ENCODE measurements at regions not wholly inside any gene's neighbourhood (a gene's known extent, or its start where the extent isn't known, plus 50 kb on each side); places are given as distances from the start of the nearest gene placed in this dataset.

DNA sequence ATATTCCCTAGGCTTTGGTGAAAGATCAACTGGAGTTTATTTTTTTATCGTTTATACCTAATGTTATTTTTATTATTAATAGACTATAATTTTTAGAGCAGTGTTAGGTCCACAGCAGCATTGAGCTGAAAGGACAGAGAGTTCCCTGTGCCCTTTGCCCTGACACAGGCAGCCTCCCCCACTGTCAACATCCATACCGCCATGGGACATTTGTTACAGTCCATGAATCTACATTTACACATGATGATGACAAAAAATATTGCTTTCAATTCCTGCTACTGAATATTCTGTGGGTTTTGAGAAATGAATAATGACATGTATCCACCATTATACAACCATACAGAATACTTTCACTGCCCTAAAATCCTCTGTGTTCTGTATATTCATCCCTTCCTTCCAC, 1297.5 kb upstream of the SORCS1 start:
- no peak for DNase-seq

DNA sequence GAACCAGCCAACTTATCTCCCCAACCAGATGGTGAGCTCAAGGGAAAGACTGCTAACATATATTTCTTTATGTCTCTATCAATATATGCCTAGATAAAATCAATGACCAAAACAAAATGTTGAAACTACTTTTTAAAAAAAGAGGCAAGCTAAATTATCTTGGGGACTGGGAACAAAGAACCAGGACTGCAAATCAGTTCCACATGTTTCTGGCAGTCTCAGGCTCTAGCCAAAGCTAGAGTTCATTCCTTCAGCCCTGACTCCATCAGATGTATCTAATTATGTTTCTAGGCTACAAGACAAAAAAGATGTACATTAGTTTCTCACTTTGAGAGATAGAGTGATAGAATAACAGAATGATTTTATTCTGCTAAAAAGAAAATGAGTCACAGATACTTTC, 1290.3 kb upstream of the SORCS1 start:
- DNase-seq = no peak

DNA sequence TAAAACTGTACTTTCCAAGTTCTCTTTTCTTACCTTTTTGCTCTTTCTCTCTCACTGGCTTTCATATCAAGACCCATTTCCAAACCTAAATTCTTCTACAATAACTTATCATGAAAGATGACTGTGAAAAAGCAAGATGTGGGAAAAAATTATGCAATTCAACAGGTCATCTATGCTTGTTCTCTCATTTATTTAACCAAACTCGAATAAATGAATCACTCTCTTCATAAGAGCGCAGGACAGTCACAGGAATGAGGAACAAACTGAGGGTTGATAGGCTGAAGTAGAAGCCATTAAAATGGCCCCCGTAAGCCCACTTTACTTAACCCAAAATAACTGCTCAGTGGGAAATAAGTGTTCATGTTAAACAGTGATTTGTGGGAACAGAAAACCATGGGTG, 1289.7 kb upstream of the SORCS1 start:
- no peak for DNase-seq

DNA sequence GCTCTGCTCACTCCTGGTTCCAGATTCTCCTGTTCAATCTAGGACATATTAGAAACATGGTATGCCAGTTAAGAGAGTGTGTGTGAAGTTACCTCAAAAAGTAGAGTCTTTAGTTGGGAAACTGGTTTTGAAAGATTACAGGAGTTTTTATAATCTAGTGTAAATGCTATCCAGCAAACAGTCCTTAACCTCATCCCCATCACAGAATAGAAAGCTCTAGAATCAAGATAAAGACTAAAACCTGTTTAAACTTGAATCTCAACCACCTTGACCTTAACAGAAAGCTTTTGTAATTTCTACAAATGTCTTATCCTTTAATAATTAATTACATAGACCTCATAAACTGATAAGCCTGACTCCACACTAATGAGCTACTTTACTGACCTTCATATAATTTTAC, 1288.7 kb upstream of the SORCS1 start:
- DNase-seq = no peak

DNA sequence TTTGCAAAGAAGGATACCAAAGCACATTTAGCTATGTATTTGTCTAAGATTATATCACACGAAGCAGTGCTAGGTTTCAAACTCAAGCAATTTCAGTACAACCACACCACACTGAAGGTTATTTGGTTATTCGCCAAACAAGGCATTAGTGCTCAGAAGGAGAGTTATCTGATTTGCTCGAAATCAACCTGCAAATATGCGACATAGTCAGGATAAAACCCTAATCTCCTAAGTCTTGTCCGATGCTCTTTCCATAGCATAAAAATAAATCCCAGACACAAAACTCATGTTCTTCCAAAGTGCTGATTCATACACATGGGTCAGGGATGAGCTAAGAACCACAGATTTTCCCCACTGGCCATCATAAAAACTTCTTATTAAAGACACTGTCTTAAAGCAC, 1288.0 kb upstream of the SORCS1 start:
- no peak for DNase-seq

DNA sequence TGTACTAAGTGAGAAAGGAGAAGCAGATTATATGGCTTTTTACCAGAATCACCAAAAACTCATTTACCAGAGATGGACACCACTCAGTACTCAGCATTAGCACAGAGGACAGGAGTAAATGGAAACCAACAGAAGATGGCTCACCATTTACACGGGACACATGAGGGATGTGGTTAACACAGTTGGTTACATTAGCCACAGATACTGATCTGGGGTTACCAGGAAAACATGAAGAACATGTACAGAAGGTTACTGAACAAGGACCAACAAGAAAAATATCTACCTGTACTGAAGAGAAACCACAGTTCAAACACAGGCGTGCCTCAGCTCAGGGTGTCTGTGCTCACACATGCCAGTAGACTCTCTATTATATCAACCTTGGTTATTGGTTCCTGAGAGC, 1285.8 kb upstream of the SORCS1 start:
- peak; percentile 51 for DNase-seq

DNA sequence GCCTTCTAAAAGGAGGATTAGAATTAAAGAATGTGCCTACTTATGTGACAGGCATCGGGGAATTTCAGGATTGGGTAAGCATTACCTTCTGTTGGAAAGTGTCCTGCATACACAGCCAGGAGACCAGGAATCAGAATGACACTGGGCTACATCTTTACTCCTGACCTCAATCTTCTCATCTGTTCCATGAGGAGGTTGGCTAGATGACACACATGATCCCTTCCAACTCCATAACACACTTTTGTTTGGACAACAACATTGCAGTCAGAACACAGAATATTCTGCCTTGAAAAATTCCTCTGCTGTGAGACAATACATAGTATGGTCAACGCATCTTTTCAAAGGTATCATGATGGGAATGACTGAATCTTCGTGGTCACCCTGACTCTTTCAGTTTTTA, 1281.2 kb upstream of the SORCS1 start:
- no peak for DNase-seq

DNA sequence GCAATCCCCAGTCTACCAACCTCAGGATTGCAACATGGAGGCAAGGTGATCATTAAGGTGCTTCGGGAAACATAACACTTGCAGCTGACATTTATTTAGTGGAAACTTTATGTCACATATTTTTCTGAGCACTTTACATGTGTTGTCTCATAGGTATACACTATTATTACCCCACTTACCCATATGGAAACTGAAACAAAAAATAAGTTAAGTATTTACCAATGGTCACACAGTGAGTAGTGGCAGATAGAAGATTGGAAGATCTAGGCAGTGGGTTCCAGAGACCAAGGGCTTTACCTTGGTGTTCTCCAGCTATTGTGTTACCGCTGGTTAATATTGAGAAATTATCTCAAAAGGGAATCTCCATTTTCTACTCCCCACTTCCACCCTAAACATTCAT, 1279.1 kb upstream of the SORCS1 start:
- DNase-seq = no peak

DNA sequence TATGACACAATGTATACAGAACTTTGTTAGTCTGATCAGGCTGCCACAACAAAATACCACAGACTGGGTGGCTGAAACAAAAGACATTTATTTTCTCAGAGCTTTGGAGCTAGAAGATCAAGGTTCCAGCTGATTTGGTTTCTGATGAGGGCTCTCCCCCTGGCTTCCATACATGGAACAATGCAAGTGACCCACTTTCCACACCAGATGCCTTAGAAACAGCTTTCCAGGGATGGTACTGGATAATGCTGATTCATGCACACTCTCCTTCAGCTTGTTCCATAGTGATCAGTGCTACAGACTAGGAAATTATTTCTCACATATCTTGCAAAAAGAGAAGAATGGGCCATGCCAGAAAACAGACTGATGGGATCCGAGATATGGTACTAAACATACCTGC, 1274.9 kb upstream of the SORCS1 start:
- DNase-seq = no peak

DNA sequence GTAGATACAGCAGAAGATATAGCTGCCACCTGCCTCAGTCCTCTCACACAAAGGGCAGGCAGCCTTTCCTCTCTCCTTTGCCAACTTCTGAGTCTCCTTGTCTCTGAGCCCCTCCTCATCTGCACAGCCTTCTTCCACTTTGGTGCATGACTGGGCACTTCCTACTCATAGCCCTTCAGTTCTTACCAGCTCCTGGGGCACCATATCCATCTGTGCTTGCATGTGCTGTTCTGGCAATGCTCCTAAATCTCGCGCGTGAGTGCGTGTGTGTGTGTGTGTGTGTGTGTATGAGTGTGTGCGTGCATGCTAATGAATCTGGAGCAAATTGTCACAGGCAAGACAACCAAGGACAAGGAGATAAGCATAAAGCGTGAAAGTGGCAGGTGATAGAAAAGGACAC, 1271.6 kb upstream of the SORCS1 start:
- DNase-seq = peak; percentile 47

DNA sequence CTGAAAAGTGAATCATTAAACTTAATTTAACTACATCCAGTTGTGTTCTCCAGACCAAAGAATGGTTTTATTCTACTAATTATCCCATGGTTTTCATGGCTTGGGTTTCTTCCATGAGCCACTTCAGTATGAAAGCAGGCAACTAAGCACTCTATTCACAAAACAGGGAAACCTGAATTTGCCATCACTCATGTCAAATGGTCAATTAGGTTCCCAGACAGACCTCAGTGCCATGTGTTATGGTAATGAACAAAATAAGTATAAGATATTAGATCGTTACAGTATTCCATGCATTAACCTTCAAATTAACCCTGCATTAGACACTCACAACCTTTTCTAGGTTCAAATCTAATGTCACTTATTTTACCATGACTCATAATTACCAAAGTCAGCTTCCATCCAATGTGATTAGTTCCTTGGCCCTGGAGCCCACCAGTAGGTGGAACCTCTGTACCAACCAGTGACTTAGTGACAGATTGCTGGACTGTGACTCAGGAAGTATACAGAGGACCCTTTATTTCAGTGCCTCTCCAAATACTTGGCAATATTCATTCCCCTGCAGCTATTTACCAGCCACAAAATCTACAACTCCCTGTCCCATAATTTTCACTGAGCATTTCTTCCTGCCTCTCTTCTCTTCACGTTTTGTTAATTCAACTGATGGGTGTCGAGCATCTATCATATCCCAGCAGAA, 1270.2 kb upstream of the SORCS1 start:
- no peak for DNase-seq

DNA sequence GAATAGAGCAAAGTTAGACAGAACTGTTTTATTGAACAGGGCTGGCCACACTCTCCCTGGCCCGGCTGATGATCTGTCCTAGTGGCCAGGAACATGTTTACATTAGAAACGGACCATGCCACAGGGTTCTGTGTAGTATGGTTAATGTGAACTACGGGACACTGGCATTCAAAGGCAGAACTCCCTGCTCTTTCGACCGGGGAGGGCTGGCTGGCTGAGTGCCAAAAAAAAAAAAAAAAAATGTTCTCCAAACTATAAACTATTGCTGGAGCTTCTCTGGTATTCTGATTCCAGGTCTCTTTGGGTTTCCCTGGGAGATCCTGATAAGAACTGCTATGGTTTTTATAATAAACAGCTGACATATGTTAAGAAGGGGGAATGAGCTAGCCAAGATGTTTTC, 1262.6 kb upstream of the SORCS1 start:
- peak; percentile 56 for DNase-seq

DNA sequence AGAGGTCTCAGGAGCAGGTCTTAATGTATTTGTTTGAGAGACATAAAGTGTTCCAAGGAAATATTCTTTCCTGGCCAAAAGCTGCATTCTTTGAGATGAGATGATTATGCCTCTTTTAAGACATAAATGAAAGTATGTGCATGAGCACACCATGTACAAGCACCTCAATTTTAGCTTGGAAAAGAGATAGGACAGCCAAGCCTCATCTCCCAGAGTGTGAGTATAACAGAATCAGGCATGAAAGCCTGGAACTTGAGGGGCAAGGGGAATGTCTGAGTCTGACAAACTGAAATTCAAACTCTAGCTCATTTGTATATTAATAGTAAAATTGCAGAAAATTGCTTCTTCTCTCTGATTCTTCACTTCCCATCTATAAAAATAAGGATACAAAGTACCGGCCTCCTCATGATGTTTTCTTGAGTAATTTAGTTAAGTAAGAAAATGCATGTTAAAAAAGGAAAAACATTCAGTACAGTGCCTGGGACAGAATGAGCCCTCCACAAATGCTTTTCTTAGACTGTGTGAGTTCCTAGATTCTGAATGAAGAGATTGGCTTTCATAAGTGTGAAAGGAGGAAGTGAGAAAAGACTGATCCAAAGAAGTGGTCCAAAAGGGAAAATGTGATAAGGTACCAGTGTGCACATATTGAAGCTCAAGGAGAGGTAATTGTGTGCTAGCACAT, 1260.9 kb upstream of the SORCS1 start:
- DNase-seq = no peak

DNA sequence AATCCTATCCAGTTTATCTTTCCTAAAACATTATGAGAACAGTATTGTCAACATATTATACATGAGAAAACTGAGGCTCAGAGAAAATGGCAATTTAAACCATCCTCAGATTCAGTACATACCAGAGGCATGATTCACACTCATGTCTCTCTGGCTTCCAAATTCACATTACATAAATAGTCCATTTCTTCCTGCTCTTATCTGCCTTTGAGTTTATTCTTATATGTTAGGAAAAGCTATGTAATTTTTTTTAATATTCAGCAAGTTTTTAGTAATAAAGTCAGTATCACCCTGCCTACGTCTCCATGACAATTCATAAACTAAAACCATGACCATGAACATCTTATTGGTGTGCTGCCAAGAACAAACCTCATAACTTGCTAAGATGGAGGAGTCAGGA, 1260.2 kb upstream of the SORCS1 start:
- no peak for DNase-seq

DNA sequence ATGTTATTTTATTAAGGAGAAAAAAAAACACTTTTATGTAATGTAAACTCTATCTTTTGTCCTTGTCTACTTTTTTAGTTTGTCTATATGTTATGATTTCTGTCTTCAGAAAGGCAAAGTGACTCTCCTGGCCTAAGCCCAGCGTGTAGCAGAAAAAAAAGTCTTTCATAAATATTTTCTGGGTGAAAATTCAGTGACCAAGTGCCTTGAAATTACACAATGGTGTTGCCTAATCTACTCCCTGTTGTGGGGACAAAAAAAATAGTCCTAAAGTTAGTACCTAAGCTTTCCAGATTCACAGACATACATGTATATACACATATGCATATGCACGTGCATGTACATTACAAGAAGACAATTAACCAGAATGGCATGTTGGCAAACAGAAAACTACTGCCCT, 1257.8 kb upstream of the SORCS1 start:
- DNase-seq = no peak

DNA sequence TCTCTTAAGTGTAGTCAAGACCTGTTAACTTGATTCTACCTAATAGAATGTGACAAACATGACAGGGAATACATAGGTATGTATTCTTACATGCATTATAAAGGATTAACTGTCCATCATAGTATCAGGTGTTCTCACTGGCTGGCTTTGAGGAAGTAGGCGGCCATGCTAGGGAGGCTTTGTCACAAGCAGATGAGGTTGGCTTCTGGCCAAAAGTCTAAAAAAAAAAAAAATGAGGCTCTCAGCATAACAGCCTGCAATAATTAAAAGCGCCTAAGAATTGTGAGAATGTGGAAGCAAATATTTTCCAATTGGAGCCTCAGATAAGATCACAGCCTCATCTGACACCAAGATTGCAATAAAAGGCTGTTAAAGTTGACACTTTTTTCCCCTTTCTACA, 1256.8 kb upstream of the SORCS1 start:
- DNase-seq = peak; percentile 82

DNA sequence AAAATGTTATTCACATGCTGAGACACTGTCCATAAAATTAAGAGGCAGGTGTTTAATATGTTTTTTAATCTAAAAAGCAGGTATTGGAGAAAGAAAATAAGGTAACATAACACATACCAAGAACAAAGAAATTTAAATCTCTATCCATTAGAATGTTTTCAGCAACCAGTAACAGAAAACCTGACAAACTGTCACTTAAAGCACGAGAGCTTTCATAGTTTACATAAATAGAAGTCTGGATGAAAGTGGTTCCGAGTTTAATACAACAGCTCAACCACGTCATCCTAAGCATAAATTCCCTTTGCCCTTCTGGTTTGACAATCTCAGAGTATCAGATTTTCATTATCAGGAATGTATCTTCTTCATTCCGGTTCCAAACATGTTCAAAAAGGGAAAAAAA, 1249.4 kb upstream of the SORCS1 start:
- no peak for DNase-seq

DNA sequence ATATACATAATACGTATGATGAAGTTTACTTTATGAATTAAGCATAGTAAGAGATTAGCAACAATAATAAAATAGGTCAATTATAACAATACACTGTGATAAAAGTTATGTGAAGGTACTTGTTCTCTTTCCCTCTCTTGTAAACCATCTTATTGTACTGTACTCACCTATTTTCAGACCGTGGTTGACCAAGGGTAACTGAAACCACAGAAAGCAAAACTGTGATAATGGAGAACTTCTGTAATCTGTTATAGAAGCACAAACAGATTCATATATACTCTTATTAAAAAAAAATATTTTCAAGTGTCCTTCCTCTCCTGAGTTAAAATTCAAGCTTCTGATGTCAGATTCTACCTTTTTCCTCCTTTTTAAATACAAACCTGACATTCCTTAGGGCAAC, 1247.8 kb upstream of the SORCS1 start:
- no peak for DNase-seq

DNA sequence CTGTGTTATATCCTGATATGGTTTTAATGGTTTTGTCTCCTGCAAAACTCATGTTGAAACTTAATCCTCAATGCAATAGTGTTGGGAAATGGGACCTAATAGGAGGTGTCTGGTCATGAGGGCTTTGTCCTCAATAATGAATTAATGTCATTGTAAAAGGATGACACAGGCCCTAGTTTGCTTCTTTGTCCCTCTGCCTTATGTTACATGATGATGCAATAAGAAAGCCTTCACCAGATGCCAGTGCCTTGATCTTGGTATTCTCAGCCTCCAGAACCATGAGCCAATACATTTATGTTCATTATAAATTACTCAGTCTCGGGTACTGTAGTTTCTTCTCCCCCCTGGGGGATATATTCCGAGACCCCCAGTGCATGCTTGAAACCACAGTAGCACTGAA, 1247.4 kb upstream of the SORCS1 start:
- DNase-seq = peak; percentile 47

DNA sequence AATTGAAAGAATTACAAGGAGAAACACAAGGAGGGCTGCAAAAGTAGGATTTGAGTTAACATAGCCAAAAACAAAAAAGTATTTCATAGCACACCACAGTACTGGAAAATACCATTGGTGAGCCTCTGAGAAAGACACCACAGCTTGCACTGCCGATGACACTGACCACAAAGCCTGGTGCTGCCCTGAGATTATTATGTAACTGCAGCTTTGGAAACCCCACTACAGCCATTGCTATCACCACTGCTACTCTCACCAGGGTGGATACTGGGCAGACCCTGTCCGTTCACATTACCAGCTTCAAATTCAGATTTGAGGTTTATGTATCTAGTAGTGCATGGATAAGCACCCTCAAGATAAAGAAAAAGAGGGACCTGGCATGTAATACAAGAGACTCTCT, 1246.7 kb upstream of the SORCS1 start:
- DNase-seq = peak; percentile 93

DNA sequence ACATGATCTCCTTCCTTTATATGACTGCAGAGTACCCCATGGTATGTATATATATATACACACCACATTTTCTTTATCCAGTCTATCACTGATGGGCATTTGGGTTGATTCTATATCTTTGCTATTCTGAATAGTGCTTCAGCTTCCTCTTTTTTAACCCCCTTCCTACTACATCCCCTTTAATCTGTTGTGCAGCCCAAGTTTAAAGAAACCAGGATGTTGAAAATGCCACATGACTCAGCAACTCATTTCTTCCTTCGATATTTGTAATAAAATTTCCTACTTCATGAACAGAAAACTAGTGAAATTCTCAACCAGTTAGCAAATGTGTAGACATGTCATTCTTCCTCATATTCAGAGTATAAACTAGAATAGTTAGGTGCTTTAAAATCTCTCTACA, 1245.7 kb upstream of the SORCS1 start:
- DNase-seq = peak; percentile 68

DNA sequence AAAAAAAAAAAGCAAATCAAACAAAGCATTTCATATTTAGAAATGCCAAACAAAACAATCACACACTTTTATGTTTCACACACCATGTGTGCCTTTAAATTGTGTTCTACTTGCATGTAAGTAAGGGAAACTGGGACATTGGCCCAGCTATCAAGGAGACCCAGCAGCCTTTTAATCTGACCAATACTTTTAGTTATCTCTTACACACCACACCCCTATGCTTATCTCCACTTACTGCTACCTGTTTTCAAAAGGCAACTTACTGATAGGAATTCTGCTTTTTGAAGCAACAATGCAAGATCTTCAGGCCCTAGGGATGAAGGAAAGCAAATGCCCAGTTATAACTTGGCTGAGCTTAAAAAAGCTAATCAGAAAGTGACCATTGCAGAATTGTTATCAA, 1244.8 kb upstream of the SORCS1 start:
- DNase-seq = peak; percentile 68

DNA sequence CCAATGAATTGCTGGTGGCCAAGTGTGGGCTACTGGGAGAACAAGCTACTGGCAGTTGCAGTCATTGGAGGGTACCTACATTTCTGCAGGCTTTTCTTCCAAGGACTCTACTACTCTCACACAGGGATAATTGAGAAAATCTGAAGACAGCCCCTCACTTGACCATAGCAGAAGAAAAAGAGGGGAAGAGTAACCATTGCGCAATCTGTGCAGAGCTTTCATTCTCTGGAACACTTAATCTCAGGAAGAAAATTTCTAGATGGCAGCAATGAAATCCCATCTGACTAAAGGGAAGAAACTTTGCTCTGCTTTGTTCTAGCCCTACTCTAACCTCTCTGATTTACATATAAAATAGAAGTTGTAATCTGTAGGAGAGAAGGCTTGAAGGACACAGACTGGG, 1239.6 kb upstream of the SORCS1 start:
- no peak for DNase-seq

DNA sequence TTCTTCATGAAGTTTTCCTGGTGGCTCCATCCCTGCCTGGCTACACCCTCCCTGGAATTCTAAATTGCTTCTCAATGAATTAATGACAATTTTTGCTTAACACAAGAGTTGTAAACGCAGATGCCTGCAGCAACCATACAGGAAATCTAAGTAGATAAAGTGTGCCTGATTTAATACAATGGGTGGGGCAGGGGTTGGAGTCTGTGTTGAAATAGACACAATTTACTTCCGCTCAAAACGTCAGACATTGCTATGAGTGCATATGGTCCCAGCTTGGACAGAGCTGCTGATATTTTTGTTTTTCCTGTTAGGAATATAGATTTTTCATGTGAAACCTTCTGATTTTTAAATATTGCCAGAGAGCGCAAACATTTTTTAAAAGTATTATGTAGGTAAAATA, 1235.0 kb upstream of the SORCS1 start:
- DNase-seq = peak; percentile 44

DNA sequence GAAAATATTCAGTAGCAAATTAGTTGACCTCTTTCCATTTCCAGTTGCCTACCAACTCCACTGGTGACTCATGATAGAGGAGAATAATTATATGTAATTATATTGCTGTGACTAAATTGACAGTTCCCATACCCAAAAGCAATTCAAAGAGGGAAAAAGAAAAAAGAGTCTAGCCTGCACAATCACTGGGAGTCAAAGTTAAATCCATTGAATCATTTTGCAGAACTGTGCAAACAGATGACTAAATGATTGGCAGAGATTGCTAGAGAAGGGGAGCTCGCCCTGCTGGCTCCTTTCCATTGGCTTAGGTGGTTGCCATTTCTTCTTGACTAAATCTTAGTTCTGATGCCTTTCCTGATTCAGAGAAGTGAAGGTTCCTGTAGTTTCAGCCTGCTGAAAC, 1228.6 kb upstream of the SORCS1 start:
- DNase-seq = no peak

All from hematopoietic multipotent progenitor cell treated with erythropoietin and hydrocortisone succinate and interleukin-3 and kit ligand, for 6 days (in vitro differentiated cells).